ENCODE measurements at regions not wholly inside any gene's neighbourhood (a gene's known extent, or its start where the extent isn't known, plus 50 kb on each side); places are given as distances from the start of the nearest gene placed in this dataset.
A peak's percentile ranks its signal among the peaks of the same experiment; 100 is the strongest.

DNA sequence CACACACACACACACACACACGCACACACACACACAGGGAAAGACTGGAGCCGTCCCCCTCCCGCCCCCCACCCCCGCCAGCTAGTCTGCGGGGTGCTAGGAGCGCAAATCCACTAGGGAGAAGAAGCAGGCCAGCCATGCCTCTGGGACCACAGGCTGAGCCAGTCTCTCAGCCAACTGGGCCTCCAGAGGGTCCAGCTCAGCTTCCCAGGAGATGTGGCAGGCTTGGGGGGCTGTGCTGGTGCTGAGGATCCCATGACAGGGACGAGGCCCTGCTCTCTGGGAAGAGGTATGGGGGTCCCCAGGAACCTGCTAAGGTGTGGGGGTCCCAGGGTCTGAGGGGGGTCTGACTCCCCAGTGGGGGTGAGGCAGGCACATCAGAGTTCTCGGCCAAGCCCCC, 133.5 kb downstream of the NCOR2 start:
- Mint-ChIP-seq H3K36me3 (ENCODE audit: low read depth) (peaks cover 46% of the 10 kb centered on the region), H3K4me3 (no peak overlapping the region), H3K27ac (no peak overlapping the region), H3K9me3 (no peaks in the 10 kb centered on the region), H3K27me3 (no peaks in the 10 kb centered on the region), H3K4me1 (ENCODE audit: low read depth) (no peaks in the 10 kb centered on the region)
- intact Hi-C loops (cut with DNase I, micrococcal nuclease), result no loop called here
- ChIA-PET POLR2A (no interaction called here), CTCF (interaction anchor here (0.6 kb wide), 1 partner anchor 33 kb away, joined by 3 read pairs; no protein-coding TSS in a partner anchor)
- peaks cover 6% of the 10 kb centered on the region for H3K4me1 ChIP-seq (ENCODE audit: insufficient read depth, low read length)
- H3K36me3 ChIP-seq (ENCODE audit: insufficient read depth, low read length), result peaks cover 26% of the 10 kb centered on the region
- no peak for TF ChIP-seq CTCF (IDR thresholded peaks at IDR 0.05)
- no peaks in the 10 kb centered on the region for H3K27me3 ChIP-seq (ENCODE audit: control insufficient read depth in 1 of 2, insufficient read depth in 2 of 2, low read length in 2 of 2)
- H3K9me3 ChIP-seq (ENCODE audit: control insufficient read depth in 1 of 2, insufficient read depth in 1 of 2, low read length in 2 of 2), result no peaks in the 10 kb centered on the region
- no peak overlapping the region for H3K27ac ChIP-seq (ENCODE audit: low read depth in 1 of 2, low read length in 2 of 2)
- no peak overlapping the region for H3K4me3 ChIP-seq (ENCODE audit: low read length)
- no peak for DNase-seq
- ATAC-seq (ENCODE audit: poor library complexity), result no peak

DNA sequence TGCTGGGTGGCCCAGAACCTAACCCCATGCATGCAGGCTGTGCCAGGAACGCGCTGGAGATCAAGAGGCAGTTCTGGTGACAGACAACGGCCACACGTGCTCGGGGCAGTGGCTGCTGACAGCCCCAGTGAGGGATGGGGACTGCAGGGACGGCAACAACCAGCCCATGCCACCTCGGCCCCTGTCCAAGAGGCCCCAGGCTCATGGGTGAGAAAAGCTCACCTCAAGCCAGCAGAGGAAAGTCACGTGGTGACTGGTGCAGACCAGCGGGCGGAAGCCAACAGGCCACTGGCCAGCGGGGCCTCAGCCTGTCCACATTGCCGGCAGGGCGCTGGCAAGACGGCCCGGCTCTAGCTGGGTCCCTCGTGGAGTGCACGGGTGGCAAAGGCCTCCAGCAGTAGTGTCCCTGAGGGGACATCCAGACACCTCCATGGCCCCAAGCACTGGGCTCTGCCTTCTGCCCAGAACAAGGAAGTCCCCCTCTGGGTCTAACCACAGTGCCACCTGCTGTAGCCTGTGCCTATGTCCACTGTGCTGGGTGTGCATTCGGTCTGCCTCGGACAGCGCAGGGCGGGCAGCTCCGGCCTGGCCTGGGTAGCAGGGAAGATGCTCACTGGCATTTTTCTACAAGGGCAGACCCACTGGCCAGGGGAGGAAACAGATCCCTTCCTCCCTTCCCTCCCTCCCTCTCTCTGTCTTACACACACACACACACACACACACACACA, 134.1 kb downstream of the NCOR2 start:
- DNase-seq, result peak in 1 of 14 experiments; percentile 20
- no peak for TF ChIP-seq CTCF (IDR thresholded peaks at IDR 0.05)
- no peak overlapping the region for H3K27ac Mint-ChIP-seq
- no peak for ATAC-seq (ENCODE audit: poor library complexity)
- Histone ChIP-seq H3K9me3 (ENCODE audit: control insufficient read depth in 1 of 2, insufficient read depth in 1 of 2, low read length in 2 of 2) (no peaks in the 10 kb centered on the region), H3K27ac (ENCODE audit: low read depth in 1 of 2, low read length in 2 of 2) (no peak overlapping the region), H3K4me1 (ENCODE audit: insufficient read depth, low read length) (peaks cover 3% of the 10 kb centered on the region), H3K36me3 (ENCODE audit: insufficient read depth, low read length) (peaks cover 31% of the 10 kb centered on the region), H3K27me3 (ENCODE audit: control insufficient read depth in 1 of 2, insufficient read depth in 2 of 2, low read length in 2 of 2) (no peaks in the 10 kb centered on the region), H3K4me3 (ENCODE audit: low read length) (no peak overlapping the region)
- no peak overlapping the region for H3K4me3 Mint-ChIP-seq
- no peaks in the 10 kb centered on the region for H3K9me3 Mint-ChIP-seq
- POLR2A ChIA-PET, result no interaction called here
- no peaks in the 10 kb centered on the region for H3K4me1 Mint-ChIP-seq (ENCODE audit: low read depth)
- intact Hi-C loops (cut with DNase I, micrococcal nuclease), result no loop called here
- H3K27me3 Mint-ChIP-seq, result no peaks in the 10 kb centered on the region
- H3K36me3 Mint-ChIP-seq (ENCODE audit: low read depth), result peaks cover 52% of the 10 kb centered on the region
- CTCF ChIA-PET, result no interaction called here

GRCh38 chr12:124432376-124432775, 135.0 kb downstream of the NCOR2 start:
- no peaks in the 10 kb centered on the region for H3K27me3 ChIP-seq (ENCODE audit: control insufficient read depth in 1 of 2, insufficient read depth in 2 of 2, low read length in 2 of 2)
- peaks cover 59% of the 10 kb centered on the region for H3K36me3 Mint-ChIP-seq (ENCODE audit: low read depth)
- no peaks in the 10 kb centered on the region for H3K9me3 Mint-ChIP-seq
- DNase-seq (peak in 2 of 14 experiments; percentile 39 to 43), ATAC-seq (ENCODE audit: poor library complexity) (no peak)
- H3K4me1 Mint-ChIP-seq (ENCODE audit: low read depth), result no peaks in the 10 kb centered on the region
- POLR2A ChIA-PET, result no interaction called here
- H3K9me3 ChIP-seq (ENCODE audit: control insufficient read depth in 1 of 2, insufficient read depth in 1 of 2, low read length in 2 of 2), result no peaks in the 10 kb centered on the region
- peaks cover 3% of the 10 kb centered on the region for H3K4me1 ChIP-seq (ENCODE audit: insufficient read depth, low read length)
- H3K4me3 Mint-ChIP-seq, result no peak overlapping the region
- TF ChIP-seq CTCF (IDR thresholded peaks at IDR 0.05), result no peak
- CTCF ChIA-PET, result no interaction called here
- intact Hi-C loops (cut with DNase I, micrococcal nuclease), result no loop called here
- peaks cover 31% of the 10 kb centered on the region for H3K36me3 ChIP-seq (ENCODE audit: insufficient read depth, low read length)
- no peaks in the 10 kb centered on the region for H3K27me3 Mint-ChIP-seq
- no peak overlapping the region for H3K27ac ChIP-seq (ENCODE audit: low read depth in 1 of 2, low read length in 2 of 2)
- H3K27ac Mint-ChIP-seq, result no peak overlapping the region
- H3K4me3 ChIP-seq (ENCODE audit: low read length), result no peak overlapping the region

All from CD4-positive, alpha-beta T cell (primary cell).